Activated T-cell treated with anti-CD3 and anti-CD28 coated beads, Interleukin-2, amount 50 U/mL, for 24 hours (primary cell): ENCODE measurements at regions not wholly inside any gene's neighbourhood (a gene's known extent, or its start where the extent isn't known, plus 50 kb on each side); places are given as distances from the start of the nearest gene placed in this dataset.
"Not testable (repeated sequence)": the region's sequence is repeated elsewhere in the genome, so short reads cannot be mapped to it uniquely, and the experiment has no call there.

ENCODE experiments used
- DNase-seq: peaks from one replicate; pipeline ENCODE4 v3.0.0-alpha.2; 2020
- H3K27ac Mint-ChIP-seq: 2 replicates; pipeline ENCODE4 v1.8.0; 2020; ENCODE audit warnings: mild to moderate bottlenecking, mixed read lengths
- H3K27me3 Mint-ChIP-seq: 2 replicates; pipeline ENCODE4 v1.8.0; 2020; ENCODE audit warnings: mixed read lengths
- H3K36me3 Mint-ChIP-seq: 2 replicates; pipeline ENCODE4 v1.8.0; 2020; ENCODE audit warnings: low read depth, mixed read lengths
- H3K4me1 Mint-ChIP-seq: 2 replicates; pipeline ENCODE4 v1.8.0; 2020; ENCODE audit warnings: low read depth, mixed read lengths
- H3K4me3 Mint-ChIP-seq: 2 replicates; pipeline ENCODE4 v1.8.0; 2020; ENCODE audit warnings: mild to moderate bottlenecking, moderate library complexity, mixed read lengths
- H3K9me3 Mint-ChIP-seq: 2 replicates; pipeline ENCODE4 v1.8.0; 2020; ENCODE audit warnings: mixed read lengths

DNA sequence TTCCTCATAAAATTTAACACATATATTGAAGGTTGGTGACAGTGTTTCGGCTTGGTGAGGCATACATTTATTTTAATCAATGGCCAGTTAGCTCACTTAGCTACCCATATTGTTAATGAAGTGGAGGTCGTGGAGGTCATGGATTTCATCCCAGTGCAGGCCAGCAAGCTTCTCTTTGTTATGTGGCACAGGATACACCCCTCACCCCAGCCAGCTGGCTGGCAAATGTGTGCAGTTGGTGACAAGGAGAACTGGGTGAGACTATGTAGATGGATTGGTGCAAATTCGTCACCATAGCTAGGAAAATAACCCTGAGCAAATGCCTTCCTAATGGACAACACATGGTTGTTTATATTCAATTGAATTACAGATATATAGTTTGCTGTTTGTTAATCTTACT lies 50.5 kb upstream of the FOXP2 start:
- H3K27ac Mint-ChIP-seq, result no peak overlapping the region
- H3K4me3 Mint-ChIP-seq, result no peak overlapping the region
- H3K36me3 Mint-ChIP-seq, result no peaks in the 10 kb centered on the region
- no peak for DNase-seq
- H3K9me3 Mint-ChIP-seq, result peaks cover 5% of the 10 kb centered on the region
- no peaks in the 10 kb centered on the region for H3K4me1 Mint-ChIP-seq
- no peaks in the 10 kb centered on the region for H3K27me3 Mint-ChIP-seq

DNA sequence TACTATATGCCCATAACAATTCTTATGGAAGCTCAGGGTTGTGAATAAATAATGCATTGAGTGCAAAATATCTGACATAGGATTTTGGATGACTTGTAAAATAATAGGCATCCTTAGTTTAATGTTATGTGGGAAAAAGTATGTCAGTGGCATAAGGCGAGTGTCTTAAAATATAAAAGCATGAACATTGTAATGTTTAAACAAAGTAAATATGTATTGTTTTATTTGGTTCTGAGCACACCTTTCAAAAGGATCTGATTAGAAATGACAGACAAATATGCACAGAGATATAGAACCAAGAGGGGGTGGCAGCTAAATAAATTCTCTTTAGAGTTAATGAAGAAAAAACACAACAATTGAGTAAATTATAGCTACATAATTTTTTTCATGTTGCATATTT lies 51.3 kb upstream of the FOXP2 start:
- Mint-ChIP-seq H3K27me3 (no peaks in the 10 kb centered on the region), H3K36me3 (no peaks in the 10 kb centered on the region), H3K4me3 (no peak overlapping the region), H3K4me1 (no peaks in the 10 kb centered on the region), H3K9me3 (peaks cover 5% of the 10 kb centered on the region), H3K27ac (no peak overlapping the region)
- DNase-seq, result no peak

DNA sequence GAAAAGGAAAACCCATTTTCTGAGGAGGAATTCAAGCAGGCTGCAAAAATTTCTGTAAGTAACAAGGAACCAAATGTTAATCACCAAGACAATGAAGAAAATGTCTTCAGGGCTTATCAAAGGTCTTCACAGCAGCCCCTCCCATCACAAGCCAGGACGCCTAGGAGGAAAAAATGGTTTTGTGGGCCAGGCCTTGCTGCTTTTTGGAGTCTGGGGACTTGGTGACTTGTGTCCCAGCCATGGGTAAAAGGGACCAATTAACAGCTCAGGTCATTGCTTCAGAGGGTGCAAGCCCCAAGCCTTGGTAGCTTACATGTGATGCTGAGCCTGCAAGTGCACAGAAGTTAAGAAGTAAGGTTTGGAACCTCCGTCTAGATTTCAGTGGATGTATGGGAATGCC lies 55.7 kb upstream of the FOXP2 start:
- no peak for DNase-seq
- H3K27ac Mint-ChIP-seq, result no peak overlapping the region
- no peaks in the 10 kb centered on the region for H3K36me3 Mint-ChIP-seq
- no peaks in the 10 kb centered on the region for H3K4me1 Mint-ChIP-seq
- no peak overlapping the region for H3K4me3 Mint-ChIP-seq
- no peaks in the 10 kb centered on the region for H3K27me3 Mint-ChIP-seq
- H3K9me3 Mint-ChIP-seq, result peaks cover 5% of the 10 kb centered on the region

DNA sequence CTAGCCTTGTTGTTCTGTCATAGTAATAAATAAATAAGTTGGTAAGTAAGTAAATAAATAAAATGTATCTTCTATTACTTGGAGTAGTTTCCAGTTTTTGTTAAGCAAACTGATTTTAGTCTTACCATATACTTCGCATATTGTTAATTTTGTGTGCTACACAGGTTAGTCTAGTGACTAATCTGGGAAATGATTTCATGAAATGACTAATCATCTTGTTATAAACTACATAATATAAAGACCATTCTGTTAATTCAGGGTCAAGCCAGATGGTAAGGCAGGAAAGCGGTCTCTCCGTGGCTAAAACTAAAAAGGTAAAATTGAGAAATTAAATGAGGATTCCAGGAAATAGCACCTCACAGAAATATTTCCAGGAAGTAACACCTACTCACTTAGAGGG lies 58.5 kb upstream of the FOXP2 start:
- no peak for DNase-seq
- no peaks in the 10 kb centered on the region for H3K27me3 Mint-ChIP-seq
- no peak overlapping the region for H3K27ac Mint-ChIP-seq
- H3K36me3 Mint-ChIP-seq, result no peaks in the 10 kb centered on the region
- H3K9me3 Mint-ChIP-seq, result peaks cover 5% of the 10 kb centered on the region
- no peaks in the 10 kb centered on the region for H3K4me1 Mint-ChIP-seq
- no peak overlapping the region for H3K4me3 Mint-ChIP-seq

DNA sequence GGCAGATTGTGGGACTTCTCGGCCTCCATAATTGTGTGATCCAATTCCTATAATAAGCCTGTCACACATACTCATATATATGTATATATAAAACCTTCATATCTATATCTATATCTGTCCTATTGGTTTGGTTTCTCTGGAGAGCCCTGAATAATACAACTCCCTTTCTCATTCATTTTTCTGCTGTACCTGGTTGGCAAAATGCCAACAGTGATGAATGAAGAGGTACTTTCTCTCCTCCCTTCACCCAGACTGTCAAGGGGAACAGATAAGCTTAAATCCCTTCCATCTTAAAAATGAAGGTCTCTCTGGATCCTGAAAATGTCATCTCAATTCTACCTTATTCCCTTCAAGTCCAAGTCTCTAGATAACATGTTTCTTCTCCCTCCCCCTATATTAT lies 60.3 kb upstream of the FOXP2 start:
- no peak for DNase-seq
- peaks cover under 1% of the 10 kb centered on the region for H3K9me3 Mint-ChIP-seq
- H3K27me3 Mint-ChIP-seq, result no peaks in the 10 kb centered on the region
- H3K27ac Mint-ChIP-seq, result no peak overlapping the region
- no peaks in the 10 kb centered on the region for H3K36me3 Mint-ChIP-seq
- H3K4me3 Mint-ChIP-seq, result no peak overlapping the region
- no peaks in the 10 kb centered on the region for H3K4me1 Mint-ChIP-seq

DNA sequence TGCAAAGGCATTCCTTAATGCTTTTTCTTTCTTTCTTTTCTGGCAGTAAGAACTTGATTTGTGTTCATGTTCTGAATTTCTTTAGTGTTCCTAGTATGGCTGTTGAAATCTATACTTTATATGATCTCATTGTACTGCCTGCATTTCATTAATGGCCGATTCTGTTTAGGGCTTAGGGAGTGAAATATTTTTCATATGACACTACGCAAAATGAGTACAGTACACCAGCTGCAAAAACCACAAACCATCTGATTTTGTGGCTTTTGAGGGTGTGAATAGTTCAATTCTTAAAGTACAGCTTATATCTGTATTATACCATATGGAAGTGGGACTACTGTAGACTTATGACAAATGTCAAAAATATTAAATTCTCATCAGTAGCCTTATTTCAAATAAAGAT lies 69.1 kb upstream of the FOXP2 start:
- H3K4me1 Mint-ChIP-seq, result no peaks in the 10 kb centered on the region
- no peaks in the 10 kb centered on the region for H3K36me3 Mint-ChIP-seq
- H3K27ac Mint-ChIP-seq, result no peak overlapping the region
- H3K27me3 Mint-ChIP-seq, result no peaks in the 10 kb centered on the region
- no peaks in the 10 kb centered on the region for H3K9me3 Mint-ChIP-seq
- no peak overlapping the region for H3K4me3 Mint-ChIP-seq
- DNase-seq, result no peak

DNA sequence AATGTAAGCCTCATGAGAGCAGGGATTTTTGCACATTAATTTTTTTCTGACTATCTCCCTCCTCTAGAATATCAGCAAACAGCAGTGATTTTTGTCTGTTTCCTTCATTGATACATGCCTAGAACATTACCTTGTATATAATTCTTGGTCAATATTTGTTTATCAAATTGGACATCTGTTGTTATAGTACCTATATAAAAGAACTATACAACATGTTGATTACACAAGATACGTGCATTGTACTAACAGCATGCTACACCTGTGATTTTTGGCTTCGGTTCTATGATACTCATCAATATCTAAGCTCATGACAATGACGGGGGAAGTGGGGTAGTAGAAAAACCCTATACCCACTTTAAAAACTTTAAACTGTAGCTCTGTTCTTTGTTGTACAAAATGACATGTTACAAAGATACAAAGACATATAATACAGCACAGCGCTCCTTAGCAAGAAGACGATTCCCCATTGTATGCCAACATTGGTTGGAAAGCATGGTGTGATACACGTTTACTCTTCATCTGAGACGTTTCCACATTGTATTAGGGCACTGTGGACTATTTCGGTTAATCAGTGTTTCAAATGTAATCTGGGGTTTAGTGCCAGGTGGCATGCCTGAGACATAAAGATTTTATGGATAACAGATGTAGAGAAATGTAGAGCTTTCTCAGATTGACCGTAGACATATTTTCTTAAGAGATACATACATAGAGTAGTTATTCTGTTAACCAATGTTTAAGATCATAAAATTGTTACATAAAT lies 70.5 kb upstream of the FOXP2 start:
- Mint-ChIP-seq H3K9me3 (no peaks in the 10 kb centered on the region), H3K36me3 (no peaks in the 10 kb centered on the region), H3K27me3 (no peaks in the 10 kb centered on the region), H3K4me3 (no peak overlapping the region), H3K27ac (no peak overlapping the region), H3K4me1 (no peaks in the 10 kb centered on the region)
- no peak for DNase-seq

DNA sequence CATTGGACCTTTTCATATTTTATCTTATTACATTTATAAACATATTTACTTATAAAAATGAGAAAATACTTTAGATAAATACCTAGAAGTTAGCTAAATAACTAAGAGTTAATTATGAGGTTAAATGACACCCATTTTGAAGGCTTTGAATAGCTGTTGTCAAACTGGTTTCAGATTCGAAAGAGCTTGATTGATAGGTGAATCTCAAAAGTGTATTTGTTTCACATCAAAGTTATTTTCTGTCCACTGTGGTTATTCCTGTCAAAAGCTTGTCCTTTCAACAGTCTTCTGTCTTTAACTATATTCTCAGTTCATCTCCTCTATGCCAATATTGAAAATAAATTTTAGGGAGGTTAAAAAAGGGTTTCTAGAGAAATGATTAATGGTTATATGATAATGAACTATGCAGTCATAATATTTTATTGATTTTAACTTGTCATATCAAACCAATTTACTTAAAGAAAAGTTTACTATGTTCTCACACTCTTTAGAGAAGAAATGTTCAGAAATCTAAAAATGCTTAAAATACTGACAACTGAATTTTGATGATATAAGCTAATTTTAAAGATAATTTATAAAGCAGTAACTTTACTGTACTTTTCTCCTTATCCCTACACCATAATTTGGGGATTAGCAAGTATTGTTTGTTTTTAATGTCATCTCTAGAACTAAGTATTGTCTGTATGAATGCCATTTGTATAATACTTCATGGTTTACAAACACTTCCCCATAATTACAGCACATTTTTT lies 72.0 kb upstream of the FOXP2 start:
- H3K4me3 Mint-ChIP-seq, result no peak overlapping the region
- H3K9me3 Mint-ChIP-seq, result no peaks in the 10 kb centered on the region
- H3K27ac Mint-ChIP-seq, result no peak overlapping the region
- DNase-seq, result no peak
- no peaks in the 10 kb centered on the region for H3K27me3 Mint-ChIP-seq
- no peaks in the 10 kb centered on the region for H3K36me3 Mint-ChIP-seq
- no peaks in the 10 kb centered on the region for H3K4me1 Mint-ChIP-seq

DNA sequence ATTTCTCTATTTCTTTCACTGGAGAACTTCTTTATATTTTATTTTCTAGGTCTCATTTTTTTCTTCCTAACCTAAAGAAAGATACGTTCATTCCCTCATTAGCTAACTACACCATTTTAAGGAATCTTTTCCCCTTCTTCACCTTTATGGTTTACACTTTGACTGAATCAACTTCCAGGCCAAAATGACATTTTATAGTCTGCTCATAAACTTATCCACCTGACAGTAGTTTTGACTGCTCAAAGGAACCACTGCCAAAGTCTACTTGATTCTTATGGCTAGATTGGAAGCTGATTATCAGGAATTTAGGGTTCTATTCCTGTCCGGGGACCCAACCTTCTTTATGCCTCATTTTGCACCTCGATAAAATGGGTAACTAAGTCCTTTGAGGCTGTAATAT lies 73.0 kb upstream of the FOXP2 start:
- DNase-seq, result no peak
- Mint-ChIP-seq H3K9me3 (no peaks in the 10 kb centered on the region), H3K4me3 (no peak overlapping the region), H3K27me3 (no peaks in the 10 kb centered on the region), H3K36me3 (no peaks in the 10 kb centered on the region), H3K4me1 (no peaks in the 10 kb centered on the region), H3K27ac (no peak overlapping the region)

DNA sequence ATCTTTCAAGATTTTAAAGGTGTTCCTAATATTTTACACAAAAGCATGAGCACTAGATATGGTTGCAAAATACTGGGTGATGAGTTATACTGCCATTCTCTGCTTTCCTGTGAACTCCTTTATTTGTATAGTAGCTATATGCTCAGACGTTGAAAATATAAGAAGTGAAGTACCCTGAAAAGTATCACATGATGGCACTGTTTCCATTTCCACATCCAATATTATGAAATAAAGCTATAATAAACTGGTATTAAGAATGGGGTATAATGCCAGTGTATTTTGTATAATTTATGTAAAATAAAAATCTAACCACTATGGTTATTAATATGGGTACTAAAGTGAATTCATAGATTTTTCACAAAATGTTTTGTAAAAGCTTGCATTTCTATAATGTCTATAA lies 79.6 kb upstream of the FOXP2 start:
- Mint-ChIP-seq H3K27me3 (no peaks in the 10 kb centered on the region), H3K4me1 (no peaks in the 10 kb centered on the region), H3K4me3 (no peak overlapping the region), H3K9me3 (no peaks in the 10 kb centered on the region), H3K36me3 (no peaks in the 10 kb centered on the region), H3K27ac (no peak overlapping the region)
- DNase-seq, result no peak

DNA sequence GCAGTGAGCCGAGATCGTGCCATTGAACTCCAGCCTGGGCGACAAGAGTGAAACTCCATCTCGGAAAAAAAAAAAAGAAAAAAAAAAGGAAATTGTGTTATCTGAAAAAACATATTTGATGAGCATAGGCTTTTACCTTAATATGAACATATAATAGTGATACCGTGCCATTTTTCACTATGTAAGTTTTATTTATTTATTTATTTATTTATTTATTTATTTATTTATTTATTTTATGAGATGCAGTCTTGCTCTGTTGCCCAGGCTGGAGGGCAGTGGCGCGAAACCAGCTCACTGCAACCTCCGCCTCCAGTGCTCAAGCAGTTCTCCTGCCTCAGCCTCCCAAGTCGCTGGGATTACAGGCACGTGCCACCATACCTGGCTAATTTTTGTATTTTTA lies 85.2 kb upstream of the FOXP2 start:
- not testable (repeated sequence) for DNase-seq, H3K4me3 Mint-ChIP-seq, H3K9me3 Mint-ChIP-seq, H3K36me3 Mint-ChIP-seq, H3K27me3 Mint-ChIP-seq, H3K27ac Mint-ChIP-seq, H3K4me1 Mint-ChIP-seq

DNA sequence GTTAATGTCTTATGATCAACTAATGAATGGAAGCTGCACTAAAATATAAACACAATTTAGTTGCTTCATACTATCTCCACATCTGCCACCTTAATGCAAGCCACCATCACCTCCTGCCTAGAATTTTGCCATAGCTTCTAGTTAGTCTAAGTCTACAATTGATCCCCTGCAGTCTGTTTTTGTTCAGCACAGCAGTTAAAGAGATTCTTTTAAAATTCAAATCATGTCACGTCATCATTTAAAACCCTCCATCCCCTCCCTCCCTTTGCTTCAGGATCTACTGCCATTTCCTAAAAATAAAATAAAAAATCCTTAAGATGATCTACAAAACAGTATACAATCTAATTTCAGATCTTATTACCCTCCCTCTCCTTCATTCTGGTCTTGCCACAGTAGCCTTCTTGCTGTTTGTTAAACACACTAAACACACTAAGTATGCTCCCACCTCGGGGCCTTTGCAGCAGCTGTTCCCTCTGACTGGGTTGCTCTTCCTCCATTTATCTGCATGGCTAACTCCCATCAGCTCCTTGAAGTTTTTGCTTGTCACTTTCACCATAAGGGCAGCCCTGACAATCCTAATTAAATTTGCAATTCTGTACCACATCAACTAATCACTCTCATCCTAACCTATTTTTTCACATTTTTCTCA lies 97.0 kb upstream of the FOXP2 start:
- no peak for DNase-seq

DNA sequence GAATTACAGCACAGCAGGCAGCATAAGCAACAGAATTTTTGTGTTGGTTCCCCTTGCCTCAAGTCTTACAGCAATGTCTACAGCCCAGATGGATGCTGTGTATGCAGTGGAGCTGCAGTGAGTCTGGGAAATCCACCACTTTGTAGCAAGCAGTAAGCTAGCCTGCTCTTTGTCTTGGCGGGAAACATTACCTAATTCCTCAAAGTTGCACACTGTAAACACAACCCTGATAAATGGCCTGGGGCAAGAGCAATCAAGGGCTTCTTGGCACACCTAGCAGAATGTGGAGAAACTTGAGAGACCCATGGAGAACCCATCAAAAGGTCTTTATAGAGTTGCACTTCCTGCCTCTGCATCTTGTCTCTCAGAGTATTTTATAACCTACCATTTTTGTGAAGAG lies 102.0 kb upstream of the FOXP2 start:
- no peak for DNase-seq
- Mint-ChIP-seq H3K4me1 (no peaks in the 10 kb centered on the region), H3K9me3 (no peaks in the 10 kb centered on the region), H3K27ac (no peak overlapping the region), H3K27me3 (no peaks in the 10 kb centered on the region), H3K4me3 (no peak overlapping the region), H3K36me3 (no peaks in the 10 kb centered on the region)

More for the DNA sequence above, 97.0 kb upstream of the FOXP2 start:
- H3K9me3 Mint-ChIP-seq, result no peaks in the 10 kb centered on the region
- no peak overlapping the region for H3K27ac Mint-ChIP-seq
- H3K27me3 Mint-ChIP-seq, result no peaks in the 10 kb centered on the region
- H3K4me1 Mint-ChIP-seq, result no peaks in the 10 kb centered on the region
- H3K36me3 Mint-ChIP-seq, result no peaks in the 10 kb centered on the region
- no peak overlapping the region for H3K4me3 Mint-ChIP-seq

DNA sequence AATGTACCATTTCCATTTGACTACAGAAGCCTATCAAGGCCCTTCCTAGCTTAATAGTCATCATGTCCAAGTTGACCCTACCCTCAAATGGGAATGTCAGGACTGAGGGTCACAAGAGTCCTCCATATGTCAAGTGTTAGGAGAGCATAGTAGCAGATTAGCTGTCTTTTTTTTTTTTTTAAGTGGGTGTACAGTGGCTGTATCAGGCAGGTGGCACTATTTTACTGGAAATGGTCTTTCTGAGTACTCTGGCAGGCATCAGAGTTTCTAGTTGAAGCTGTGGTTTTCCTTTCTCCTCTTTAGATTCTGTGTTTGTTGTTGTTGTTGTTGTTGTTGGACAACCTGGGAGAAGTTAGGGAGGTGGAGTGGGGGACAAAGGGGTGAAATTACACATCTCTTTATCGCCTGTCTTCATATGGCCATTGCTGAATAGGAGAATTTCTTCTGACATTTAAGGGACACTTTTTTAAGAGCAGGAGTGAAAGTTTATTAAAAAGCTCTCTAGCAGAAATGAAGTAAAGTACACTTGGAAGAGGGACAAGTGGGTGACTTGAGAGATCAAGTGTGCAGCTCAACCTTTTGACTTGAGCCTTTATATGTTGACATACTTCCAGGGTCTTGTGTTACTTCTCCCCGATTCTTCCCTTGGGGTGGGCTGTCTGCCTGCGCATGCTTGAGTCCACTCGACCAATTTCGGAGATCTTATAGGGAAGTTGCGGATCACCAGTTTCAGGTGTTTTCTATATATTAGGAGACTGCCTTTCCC lies 104.1 kb upstream of the FOXP2 start:
- Mint-ChIP-seq H3K36me3 (no peaks in the 10 kb centered on the region), H3K9me3 (no peaks in the 10 kb centered on the region), H3K27me3 (no peaks in the 10 kb centered on the region), H3K4me3 (no peak overlapping the region), H3K27ac (no peak overlapping the region), H3K4me1 (no peaks in the 10 kb centered on the region)
- DNase-seq, result no peak
